KMS-11 (cell line): ENCODE measurements at regions not wholly inside any gene's neighbourhood (a gene's known extent, or its start where the extent isn't known, plus 50 kb on each side); places are given as distances from the start of the nearest gene placed in this dataset.

ENCODE experiments used
- H2AFZ ChIP-seq: fragments of 200-600 bp; sonication (generic); 2 replicates; pipeline ENCODE4 v1.6.1; 2016; ENCODE audit warnings: antibody characterized with exemption, mixed run types, low read depth
- H3K27ac ChIP-seq: fragments of 200-600 bp; sonication (generic); 2 replicates; pipeline ENCODE4 v1.6.1; 2016; ENCODE audit warnings: mild to moderate bottlenecking, mixed run types
- H3K27me3 ChIP-seq: fragments of 200-600 bp; sonication (generic); 2 replicates; pipeline ENCODE4 v1.6.1; 2017; ENCODE audit warnings: mild to moderate bottlenecking, low read depth, mixed run types, moderate library complexity; ENCODE audit not compliant: insufficient read depth
- H3K36me3 ChIP-seq: fragments of 200-600 bp; sonication (generic); 2 replicates; pipeline ENCODE4 v1.6.1; 2017; ENCODE audit warnings: mild to moderate bottlenecking, mixed run types; ENCODE audit not compliant: insufficient read depth
- H3K4me1 ChIP-seq: fragments of 200-600 bp; sonication (generic); 2 replicates; pipeline ENCODE4 v1.6.1; 2016; ENCODE audit warnings: mild to moderate bottlenecking, low read depth, mixed run types; ENCODE audit not compliant: poor library complexity, severe bottlenecking
- H3K4me2 ChIP-seq: fragments of 200-600 bp; sonication (generic); 2 replicates; pipeline ENCODE4 v1.7.0; 2016; ENCODE audit warnings: mild to moderate bottlenecking, mixed run types
- H3K4me3 ChIP-seq: fragments of 200-600 bp; sonication (generic); IDR thresholded peaks from 2 replicates; pipeline ENCODE4 v1.6.1; 2017; ENCODE audit warnings: low read depth, low read length, mixed read lengths; ENCODE audit not compliant: insufficient read depth
- H3K79me2 ChIP-seq: fragments of 200-600 bp; sonication (generic); 2 replicates; pipeline ENCODE4 v1.6.1; 2016; ENCODE audit warnings: low read depth, mixed run types; ENCODE audit not compliant: insufficient read depth
- H3K9ac ChIP-seq: fragments of 200-600 bp; sonication (generic); 2 replicates; pipeline ENCODE4 v1.6.1; 2016; ENCODE audit warnings: mild to moderate bottlenecking, mixed run types
- H4K20me1 ChIP-seq: fragments of 200-600 bp; sonication (generic); 2 replicates; pipeline ENCODE4 v1.6.1; 2016; ENCODE audit warnings: mild to moderate bottlenecking, mixed run types; ENCODE audit not compliant: insufficient read depth
- CTCF ChIP-seq: fragments of 200-600 bp; sonication (generic); conservative IDR thresholded peaks from 2 replicates; pipeline ENCODE4 v1.6.1; 2017; ENCODE audit warnings: low read depth, mild to moderate bottlenecking, antibody characterized with exemption, low read length, moderate library complexity, mixed read lengths

GRCh38 chr4:1523907-1524636 lies 117.8 kb upstream of the NKX1-1 start:
- no peaks in the 10 kb centered on the region for H3K79me2 ChIP-seq
- no peak overlapping the region for H3K4me3 ChIP-seq

GRCh38 chr4:1523506-1523905 lies 117.3 kb upstream of the NKX1-1 start:
- Histone ChIP-seq H3K9ac (no peak overlapping the region), H3K27ac (no peak overlapping the region), H3K36me3 (no peaks in the 10 kb centered on the region), H4K20me1 (no peaks in the 10 kb centered on the region), H3K4me2 (no peak overlapping the region), H3K4me1 (no peaks in the 10 kb centered on the region), H2AFZ (no peak overlapping the region), H3K27me3 (peaks cover 11% of the 10 kb centered on the region), H3K79me2 (no peaks in the 10 kb centered on the region), H3K4me3 (no peak overlapping the region)
- TF ChIP-seq CTCF: no peak

More at GRCh38 chr4:1523907-1524636, 117.8 kb upstream of the NKX1-1 start:
- H3K36me3 ChIP-seq: no peaks in the 10 kb centered on the region
- no peaks in the 10 kb centered on the region for H3K4me1 ChIP-seq
- no peak overlapping the region for H3K27ac ChIP-seq
- H3K27me3 ChIP-seq: peaks cover 14% of the 10 kb centered on the region
- TF ChIP-seq CTCF: no peak
- H3K4me2 ChIP-seq: no peak overlapping the region
- no peak overlapping the region for H2AFZ ChIP-seq
- H3K9ac ChIP-seq: no peak overlapping the region
- H4K20me1 ChIP-seq: no peaks in the 10 kb centered on the region

GRCh38 chr4:1523033-1523432 lies 116.8 kb upstream of the NKX1-1 start:
- Histone ChIP-seq H4K20me1 (no peaks in the 10 kb centered on the region), H3K27ac (no peak overlapping the region), H3K4me1 (no peaks in the 10 kb centered on the region), H3K4me3 (no peak overlapping the region), H2AFZ (no peak overlapping the region), H3K27me3 (peaks cover 11% of the 10 kb centered on the region), H3K36me3 (no peaks in the 10 kb centered on the region), H3K79me2 (no peaks in the 10 kb centered on the region), H3K9ac (no peak overlapping the region), H3K4me2 (no peak overlapping the region)
- no peak for TF ChIP-seq CTCF

- H3K79me2 ChIP-seq: no peaks in the 10 kb centered on the region
- H3K36me3 ChIP-seq: no peaks in the 10 kb centered on the region
- H3K4me2 ChIP-seq: no peak overlapping the region
- H3K4me1 ChIP-seq: no peaks in the 10 kb centered on the region
- H3K27ac ChIP-seq: no peak overlapping the region
- H2AFZ ChIP-seq: no peak overlapping the region
- H4K20me1 ChIP-seq: no peaks in the 10 kb centered on the region
- no peak for TF ChIP-seq CTCF
- no peak overlapping the region for H3K9ac ChIP-seq
- no peak overlapping the region for H3K4me3 ChIP-seq
- H3K27me3 ChIP-seq: peaks cover 11% of the 10 kb centered on the region
Measured at GRCh38 chr4:1522606-1523005, 116.4 kb upstream of the NKX1-1 start.
